ENCODE measurements at regions not wholly inside any gene's neighbourhood (a gene's known extent, or its start where the extent isn't known, plus 50 kb on each side); places are given as distances from the start of the nearest gene placed in this dataset.

GRCh38 chr4:141905751-141906150 is 269.4 kb downstream of the IL15 start:
- TF ChIP-seq CREB5 (CRISPR knock-in tag; IDR thresholded peaks at IDR 0.05; ENCODE audit: low read depth) (no peak), PATZ1 (CRISPR knock-in tag; IDR thresholded peaks at IDR 0.05; ENCODE audit: borderline replicate concordance) (no peak), ZNF565 (CRISPR knock-in tag; conservative IDR thresholded peaks at IDR 0.05; ENCODE audit: low read depth) (no peak), ZNF70 (CRISPR knock-in tag; IDR thresholded peaks at IDR 0.05) (no peak), CSRNP3 (CRISPR knock-in tag; IDR thresholded peaks at IDR 0.05) (no peak), ZC3H10 (CRISPR knock-in tag; IDR thresholded peaks at IDR 0.05) (no peak), ZFP30 (CRISPR knock-in tag; IDR thresholded peaks at IDR 0.05) (no peak), PPARA (CRISPR knock-in tag; IDR thresholded peaks at IDR 0.05; ENCODE audit: borderline replicate concordance) (no peak)

All from SK-N-SH treated with all-trans-retinoic acid at 6 μM for 48 hours (cell line).